ACC112 (cell line): ENCODE measurements at regions not wholly inside any gene's neighbourhood (a gene's known extent, or its start where the extent isn't known, plus 50 kb on each side); places are given as distances from the start of the nearest gene placed in this dataset.

Source experiments
- H2AFZ ChIP-seq: fragments of 200-600 bp; sonication (generic); one replicate; pipeline ENCODE4 v1.6.0; 2017; ENCODE audit warnings: antibody characterized with exemption, low read length; ENCODE audit not compliant: unreplicated experiment
- H3K27ac ChIP-seq: fragments of 200-600 bp; sonication (generic); 2 replicates; pipeline ENCODE4 v1.5.1; 2014; ENCODE audit warnings: low read depth, mild to moderate bottlenecking, antibody characterized with exemption, low read length, moderate library complexity
- H3K27me3 ChIP-seq: fragments of 200-600 bp; sonication (generic); 2 replicates; pipeline ENCODE4 v1.6.1; 2014; ENCODE audit warnings: mild to moderate bottlenecking, antibody characterized with exemption, low read length, moderate library complexity, mixed read lengths; ENCODE audit not compliant: insufficient read depth
- H3K36me3 ChIP-seq: fragments of 200-600 bp; sonication (generic); 2 replicates; pipeline ENCODE4 v1.6.1; 2016; ENCODE audit warnings: mild to moderate bottlenecking, antibody characterized with exemption, low read length, moderate library complexity, mixed read lengths; ENCODE audit not compliant: insufficient read depth
- H3K4me1 ChIP-seq: fragments of 200-600 bp; sonication (generic); one replicate; pipeline ENCODE4 v1.6.1; 2016; ENCODE audit warnings: low read length, mixed read lengths; ENCODE audit not compliant: insufficient read depth, unreplicated experiment, control insufficient read depth
- H3K4me3 ChIP-seq: fragments of 200-600 bp; sonication (generic); 2 replicates; pipeline ENCODE4 v1.5.1; 2014; ENCODE audit warnings: mild to moderate bottlenecking, low read depth, low read length
- H3K79me2 ChIP-seq: fragments of 200-600 bp; sonication (generic); one replicate; pipeline ENCODE4 v1.6.0; 2016; ENCODE audit warnings: low read length; ENCODE audit not compliant: control insufficient read depth, unreplicated experiment, insufficient read depth

DNA sequence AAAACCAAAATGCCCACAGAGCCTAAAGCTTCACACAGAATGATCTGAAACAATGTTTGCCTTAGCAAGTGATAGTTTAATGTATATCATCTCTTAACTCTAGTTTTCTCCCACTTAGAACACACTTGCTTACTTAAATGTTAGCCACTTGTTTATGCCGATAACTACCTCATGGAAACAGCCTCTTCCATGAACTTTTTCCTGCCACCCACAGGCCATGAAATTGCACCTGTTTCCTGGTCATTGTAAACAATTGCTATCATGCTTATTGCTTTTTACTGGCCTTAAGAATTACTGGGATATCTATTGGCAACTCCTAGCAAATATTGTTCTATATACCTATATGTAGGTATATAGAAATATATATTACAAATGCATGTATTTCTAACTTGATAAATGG, 231.1 kb downstream of the HDGFL1 start:
- no peaks in the 10 kb centered on the region for H3K27me3 ChIP-seq
- H3K36me3 ChIP-seq = no peaks in the 10 kb centered on the region
- no peak overlapping the region for H3K4me3 ChIP-seq
- H2AFZ ChIP-seq = no peak overlapping the region
- H3K27ac ChIP-seq = no peak overlapping the region
- no peaks in the 10 kb centered on the region for H3K4me1 ChIP-seq
- no peaks in the 10 kb centered on the region for H3K79me2 ChIP-seq

DNA sequence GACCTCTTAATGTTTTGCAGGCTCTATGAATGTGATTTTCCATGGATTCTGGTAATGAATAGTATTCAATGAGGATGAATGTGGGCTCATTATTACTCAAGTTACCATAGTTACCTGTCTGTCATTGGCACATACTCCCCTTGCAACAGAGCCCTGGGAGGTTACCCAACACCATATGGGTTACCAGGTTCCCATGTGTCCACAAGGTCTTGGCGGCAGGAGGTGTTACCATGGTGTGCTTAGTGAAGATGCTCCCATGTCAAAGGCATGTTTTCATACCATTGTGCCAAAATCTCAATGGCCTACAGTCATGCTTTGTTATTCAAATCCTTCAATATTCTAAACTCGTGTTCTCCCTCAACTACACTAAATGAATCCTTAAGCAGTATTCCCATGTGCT, 232.5 kb downstream of the HDGFL1 start:
- no peak overlapping the region for H3K27ac ChIP-seq
- H3K4me1 ChIP-seq = no peaks in the 10 kb centered on the region
- H2AFZ ChIP-seq = no peak overlapping the region
- H3K79me2 ChIP-seq = no peaks in the 10 kb centered on the region
- no peaks in the 10 kb centered on the region for H3K27me3 ChIP-seq
- no peaks in the 10 kb centered on the region for H3K36me3 ChIP-seq
- H3K4me3 ChIP-seq = no peak overlapping the region

DNA sequence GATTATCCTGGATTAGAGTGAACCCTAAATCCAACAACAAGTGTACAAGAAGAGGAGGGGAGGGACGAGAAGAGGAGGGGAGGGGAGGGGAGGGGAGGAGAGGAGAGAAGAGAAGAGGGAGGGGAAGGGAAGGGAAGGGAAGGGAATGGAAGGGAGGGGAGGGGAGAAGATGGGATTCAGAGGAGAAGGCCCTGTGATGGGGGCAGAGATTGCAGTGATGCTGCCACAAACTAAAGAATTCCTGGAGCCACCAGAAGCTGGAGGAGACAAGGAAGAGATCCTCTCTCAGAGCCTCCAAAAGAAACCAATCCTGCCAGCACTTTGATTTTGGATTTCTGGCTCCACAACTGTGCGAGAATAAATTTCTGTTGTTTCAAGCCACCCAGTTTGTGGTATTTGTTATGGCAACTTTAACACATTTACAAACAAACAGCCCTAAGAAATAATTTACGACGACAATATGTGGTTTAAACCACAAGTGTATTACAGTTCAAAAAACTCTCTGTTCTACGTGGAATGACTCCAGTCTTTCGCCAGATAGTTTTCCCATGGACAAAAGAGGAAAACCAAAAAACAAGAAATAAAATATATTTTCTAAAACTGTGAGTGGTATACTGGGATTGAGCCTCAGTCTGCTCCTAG, 235.4 kb downstream of the HDGFL1 start:
- no peaks in the 10 kb centered on the region for H3K79me2 ChIP-seq
- H3K4me3 ChIP-seq = no peak overlapping the region
- no peaks in the 10 kb centered on the region for H3K36me3 ChIP-seq
- H3K27ac ChIP-seq = no peak overlapping the region
- no peaks in the 10 kb centered on the region for H3K4me1 ChIP-seq
- no peaks in the 10 kb centered on the region for H3K27me3 ChIP-seq
- peak overlapping the region; percentile 38 for H2AFZ ChIP-seq

- H3K27me3 ChIP-seq = no peaks in the 10 kb centered on the region
- H3K27ac ChIP-seq = no peak overlapping the region
- no peak overlapping the region for H3K4me3 ChIP-seq
- no peaks in the 10 kb centered on the region for H3K36me3 ChIP-seq
- H3K4me1 ChIP-seq = no peaks in the 10 kb centered on the region
- H2AFZ ChIP-seq = no peak overlapping the region
- no peaks in the 10 kb centered on the region for H3K79me2 ChIP-seq
Observed at GRCh38 chr6:22807261-22807660, 237.9 kb downstream of the HDGFL1 start.

GRCh38 chr6:22807818-22808217, 238.5 kb downstream of the HDGFL1 start:
- Histone ChIP-seq H3K79me2 (no peaks in the 10 kb centered on the region), H3K27me3 (no peaks in the 10 kb centered on the region), H3K27ac (no peak overlapping the region), H3K4me3 (no peak overlapping the region), H3K36me3 (no peaks in the 10 kb centered on the region), H3K4me1 (no peaks in the 10 kb centered on the region), H2AFZ (no peak overlapping the region)

- H3K4me1 ChIP-seq = no peaks in the 10 kb centered on the region
- H2AFZ ChIP-seq = no peak overlapping the region
- no peaks in the 10 kb centered on the region for H3K36me3 ChIP-seq
- no peaks in the 10 kb centered on the region for H3K27me3 ChIP-seq
- H3K79me2 ChIP-seq = no peaks in the 10 kb centered on the region
- no peak overlapping the region for H3K4me3 ChIP-seq
- no peak overlapping the region for H3K27ac ChIP-seq
Observed at GRCh38 chr6:22808466-22808865, 239.1 kb downstream of the HDGFL1 start.

DNA sequence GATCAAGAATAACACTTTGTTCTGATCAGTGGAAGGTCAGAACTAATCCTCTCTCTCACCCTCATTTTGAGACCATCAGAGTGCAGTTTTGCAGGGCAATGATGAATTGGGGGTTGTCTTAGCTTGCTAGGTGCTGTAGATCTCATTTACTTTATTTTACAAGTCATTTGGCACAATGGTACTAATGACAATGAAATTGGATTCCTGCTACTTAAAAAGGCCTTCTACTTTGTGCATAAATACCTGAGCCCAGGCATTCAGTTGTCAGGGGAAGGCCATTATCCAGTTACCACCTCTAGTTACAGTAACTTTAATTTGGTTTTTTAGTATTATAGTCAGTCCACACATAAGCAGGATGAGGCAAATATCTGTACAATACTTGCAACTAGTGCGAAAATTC, 240.0 kb downstream of the HDGFL1 start:
- no peak overlapping the region for H2AFZ ChIP-seq
- no peaks in the 10 kb centered on the region for H3K36me3 ChIP-seq
- H3K4me1 ChIP-seq = no peaks in the 10 kb centered on the region
- H3K4me3 ChIP-seq = no peak overlapping the region
- no peaks in the 10 kb centered on the region for H3K79me2 ChIP-seq
- no peaks in the 10 kb centered on the region for H3K27me3 ChIP-seq
- H3K27ac ChIP-seq = no peak overlapping the region

DNA sequence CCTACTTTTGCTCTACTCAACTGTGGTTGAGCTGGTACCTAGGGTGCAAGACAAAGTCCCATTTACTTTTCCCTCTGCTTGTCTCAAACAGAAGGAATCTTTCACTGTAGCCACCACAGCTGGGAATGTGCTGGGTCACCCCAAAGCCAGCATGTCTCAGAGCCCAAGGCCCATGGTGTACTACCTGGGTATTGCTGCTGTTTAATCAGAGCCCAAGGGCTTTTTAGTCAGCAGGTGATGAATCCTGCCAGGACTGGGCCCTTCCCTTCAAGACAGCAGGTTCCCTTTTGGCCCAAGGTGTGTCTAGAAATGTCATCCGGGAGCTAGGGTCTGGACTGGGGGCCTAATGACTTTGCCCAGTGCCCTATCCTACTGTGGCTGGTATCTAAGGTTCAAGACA, 249.8 kb downstream of the HDGFL1 start:
- no peaks in the 10 kb centered on the region for H3K79me2 ChIP-seq
- no peak overlapping the region for H3K27ac ChIP-seq
- H3K4me1 ChIP-seq = peaks cover 12% of the 10 kb centered on the region
- no peak overlapping the region for H2AFZ ChIP-seq
- no peaks in the 10 kb centered on the region for H3K36me3 ChIP-seq
- H3K4me3 ChIP-seq = no peak overlapping the region
- H3K27me3 ChIP-seq = no peaks in the 10 kb centered on the region

GRCh38 chr6:22821664-22822320, 252.4 kb downstream of the HDGFL1 start:
- no peaks in the 10 kb centered on the region for H3K79me2 ChIP-seq
- H3K36me3 ChIP-seq = no peaks in the 10 kb centered on the region
- no peaks in the 10 kb centered on the region for H3K27me3 ChIP-seq
- H3K27ac ChIP-seq = no peak overlapping the region
- H3K4me3 ChIP-seq = no peak overlapping the region
- peak overlapping the region; percentile 67 for H2AFZ ChIP-seq
- peaks cover 16% of the 10 kb centered on the region for H3K4me1 ChIP-seq

- Histone ChIP-seq H2AFZ (no peak overlapping the region), H3K79me2 (no peaks in the 10 kb centered on the region)
Observed at GRCh38 chr6:22825210-22825609, 255.8 kb downstream of the HDGFL1 start.

DNA sequence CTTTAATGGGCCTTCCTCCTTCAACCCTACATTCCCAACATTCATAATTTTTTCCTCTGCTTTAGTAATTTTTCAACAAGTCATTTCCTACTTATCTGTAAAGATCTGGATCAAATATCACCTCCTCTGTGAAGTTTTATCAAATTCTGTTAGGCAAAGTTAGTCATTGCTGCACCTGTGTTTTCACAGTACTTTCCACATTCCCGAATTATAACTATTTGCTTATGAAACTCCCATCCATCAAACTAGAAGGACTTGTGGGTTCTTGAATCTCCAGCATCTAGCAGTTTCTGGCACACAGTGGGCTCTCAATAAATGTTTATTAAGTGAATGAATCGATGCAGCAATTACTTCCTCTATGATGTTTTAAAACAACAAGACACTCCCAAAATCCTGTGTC, 257.6 kb downstream of the HDGFL1 start:
- H2AFZ ChIP-seq = peak overlapping the region; percentile 81

More at GRCh38 chr6:22825210-22825609, 255.8 kb downstream of the HDGFL1 start:
- H3K27ac ChIP-seq = no peak overlapping the region
- H3K27me3 ChIP-seq = no peaks in the 10 kb centered on the region
- H3K4me1 ChIP-seq = peaks cover 38% of the 10 kb centered on the region
- H3K36me3 ChIP-seq = no peaks in the 10 kb centered on the region
- H3K4me3 ChIP-seq = no peak overlapping the region

More for the DNA sequence above, 257.6 kb downstream of the HDGFL1 start:
- Histone ChIP-seq H3K4me1 (peaks cover 30% of the 10 kb centered on the region), H3K79me2 (no peaks in the 10 kb centered on the region), H3K4me3 (no peak overlapping the region), H3K27me3 (no peaks in the 10 kb centered on the region), H3K27ac (peak overlapping the region; percentile 82; the same call in 1 of the 2 replicates), H3K36me3 (no peaks in the 10 kb centered on the region)
